ENCODE measurements at regions not wholly inside any gene's neighbourhood (a gene's known extent, or its start where the extent isn't known, plus 50 kb on each side); places are given as distances from the start of the nearest gene placed in this dataset.

DNA sequence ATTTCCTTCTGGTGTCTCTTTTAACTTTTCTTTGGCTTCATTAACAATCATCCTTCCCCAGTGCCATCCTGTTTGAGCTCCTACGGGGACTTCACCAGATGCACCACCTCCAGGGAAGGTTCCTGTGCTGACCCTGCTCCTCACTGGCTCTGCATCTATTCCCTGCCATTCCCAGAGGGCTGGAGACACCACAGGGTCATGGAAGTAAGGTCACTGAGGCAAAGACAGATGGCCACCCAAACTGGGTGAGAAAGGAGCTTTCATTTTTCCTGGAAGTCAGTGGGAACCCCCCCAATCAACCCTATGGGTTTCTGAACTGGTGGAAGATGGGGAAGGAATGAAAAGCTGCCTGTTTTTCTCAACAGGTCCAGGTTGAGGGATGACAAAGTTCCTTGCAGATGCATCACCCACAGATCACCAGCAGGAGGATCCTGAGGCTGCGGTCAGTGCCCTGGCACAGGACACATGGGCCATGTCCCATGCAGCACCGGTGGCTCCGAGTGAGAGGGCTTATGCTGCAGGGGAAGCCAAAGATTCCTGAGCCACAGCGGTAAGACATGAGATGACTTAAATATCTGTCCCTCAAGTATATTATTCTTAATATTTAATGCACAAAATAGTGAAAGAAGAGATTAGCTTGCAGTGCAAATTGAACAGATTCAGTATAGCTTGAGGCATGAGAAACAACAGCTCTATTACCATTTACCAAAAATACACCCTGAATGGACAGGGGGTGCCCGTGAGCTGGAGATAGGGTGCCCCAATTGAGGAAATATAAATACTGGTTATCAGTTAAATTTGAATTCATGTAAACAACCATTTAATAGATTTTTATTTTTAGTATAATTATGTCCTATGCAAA, 73.0 kb upstream of the VPREB1 start:
- no peak for TF ChIP-seq CTCF (IDR thresholded peaks at IDR 0.05)
- no peak for DNase-seq
- intact Hi-C loops (cut with DNase I; ENCODE audit: low total_unique reads): no loop called here
- Histone ChIP-seq H3K9me3 (no peaks in the 10 kb centered on the region), H3K4me1 (no peaks in the 10 kb centered on the region), H3K27me3 (peaks cover 0 to 1% of the 10 kb centered on the region in 2 donors), H3K4me3 (no peak overlapping the region), H3K36me3 (no peaks in the 10 kb centered on the region), H3K27ac (no peak overlapping the region)

GRCh38 chr22:22169923-22170322, 74.7 kb upstream of the VPREB1 start:
- no peaks in the 10 kb centered on the region for H3K36me3 ChIP-seq
- peaks cover 0 to 7% of the 10 kb centered on the region in 2 donors for H3K27me3 ChIP-seq
- no peak overlapping the region for H3K27ac ChIP-seq
- no peaks in the 10 kb centered on the region for H3K9me3 ChIP-seq
- intact Hi-C loops (cut with DNase I; ENCODE audit: low total_unique reads): no loop called here
- no peak for TF ChIP-seq CTCF (IDR thresholded peaks at IDR 0.05)
- H3K4me1 ChIP-seq: no peaks in the 10 kb centered on the region
- no peak for DNase-seq
- no peak overlapping the region for H3K4me3 ChIP-seq

DNA sequence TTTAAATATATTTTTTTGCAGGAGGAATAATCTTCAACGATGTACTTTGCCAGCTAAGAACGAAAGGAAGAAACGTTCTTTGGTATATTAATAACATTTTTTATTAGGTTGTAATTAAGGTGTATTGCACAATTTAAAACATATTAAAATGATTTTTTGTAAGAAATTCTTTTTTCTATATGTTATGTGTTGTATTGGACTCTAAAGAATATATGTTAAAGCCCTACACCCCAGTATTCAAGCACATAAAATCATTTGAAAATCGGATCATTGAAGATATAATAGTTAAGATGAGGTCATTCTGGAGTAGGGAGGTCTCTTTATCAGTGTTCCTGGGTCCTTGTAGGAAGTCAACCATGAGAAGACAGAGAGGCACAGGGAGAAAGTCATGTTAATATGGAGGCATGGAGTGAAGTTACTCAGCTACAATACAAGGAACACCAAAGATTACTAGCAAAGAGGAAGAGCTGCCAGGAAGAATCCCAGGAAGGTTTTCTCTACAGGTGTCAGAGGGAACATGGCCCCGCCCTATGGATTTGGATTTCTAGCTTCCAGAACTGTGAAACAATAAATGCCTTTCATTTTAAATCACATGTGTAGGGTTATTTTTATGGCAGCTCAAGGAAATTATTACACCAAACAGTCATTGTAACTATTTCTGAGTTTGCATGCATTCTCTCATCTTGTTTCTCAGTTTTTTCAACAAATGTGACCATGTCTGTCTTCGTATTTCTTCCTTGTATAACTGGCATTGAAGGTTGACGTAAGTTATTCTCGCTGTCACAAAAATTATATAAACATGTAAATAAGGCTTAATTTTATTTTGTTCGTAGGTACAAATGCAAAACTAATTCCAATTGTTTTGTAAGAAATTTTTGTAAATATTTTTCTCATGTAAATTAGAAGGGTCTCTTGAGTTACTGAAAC, 75.4 kb upstream of the VPREB1 start:
- no peaks in the 10 kb centered on the region for H3K9me3 ChIP-seq
- H3K27ac ChIP-seq: no peak overlapping the region
- H3K36me3 ChIP-seq: no peaks in the 10 kb centered on the region
- peaks cover 0 to 13% of the 10 kb centered on the region in 2 donors for H3K27me3 ChIP-seq
- no peak overlapping the region for H3K4me3 ChIP-seq
- DNase-seq: no peak
- intact Hi-C loops (cut with DNase I; ENCODE audit: low total_unique reads): no loop called here
- TF ChIP-seq CTCF (IDR thresholded peaks at IDR 0.05): no peak
- H3K4me1 ChIP-seq: no peaks in the 10 kb centered on the region

- no peak overlapping the region for H3K4me3 ChIP-seq
- no peaks in the 10 kb centered on the region for H3K9me3 ChIP-seq
- H3K27me3 ChIP-seq: peaks cover 0 to 15% of the 10 kb centered on the region in 2 donors
- no peak for DNase-seq
- H3K27ac ChIP-seq: no peak overlapping the region
- no peaks in the 10 kb centered on the region for H3K36me3 ChIP-seq
- intact Hi-C loops (cut with DNase I; ENCODE audit: low total_unique reads): no loop called here
- H3K4me1 ChIP-seq: no peaks in the 10 kb centered on the region
- TF ChIP-seq CTCF (IDR thresholded peaks at IDR 0.05): no peak
Observed at GRCh38 chr22:22168190-22168940, 76.2 kb upstream of the VPREB1 start.

- Histone ChIP-seq H3K4me3 (no peak overlapping the region), H3K4me1 (no peaks in the 10 kb centered on the region), H3K9me3 (no peaks in the 10 kb centered on the region), H3K27ac (no peak overlapping the region), H3K36me3 (no peaks in the 10 kb centered on the region), H3K27me3 (peaks cover 0 to 20% of the 10 kb centered on the region in 2 donors)
- no peak for DNase-seq
- TF ChIP-seq CTCF (IDR thresholded peaks at IDR 0.05): no peak
- intact Hi-C loops (cut with DNase I; ENCODE audit: low total_unique reads): no loop called here
Observed at GRCh38 chr22:22167791-22168189, 76.8 kb upstream of the VPREB1 start.
